ENCODE measurements at regions not wholly inside any gene's neighbourhood (a gene's known extent, or its start where the extent isn't known, plus 50 kb on each side); places are given as distances from the start of the nearest gene placed in this dataset.

- no peak for TF ChIP-seq CTCF (IDR thresholded peaks at IDR 0.05)
- no peak for TF ChIP-seq POLR2A (IDR thresholded peaks at IDR 0.05)
These were observed 708.7 kb downstream of the VGLL3 start for GRCh38 chr3:86282106-86282787.

Data from lower leg skin (tissue), 3 donors.